Gastrocnemius medialis (tissue), 4 donors: ENCODE measurements at regions not wholly inside any gene's neighbourhood (a gene's known extent, or its start where the extent isn't known, plus 50 kb on each side); places are given as distances from the start of the nearest gene placed in this dataset.

Source experiments
- ATAC-seq, 2 donors: fragments of 150-250 bp; one replicate each; pipeline ENCODE4 v1.9.1; 2016
- DNase-seq, 2 donors: peaks; one replicate each; pipeline ENCODE4 v3.0.0-alpha.2; 2019
- H3K27ac ChIP-seq, 4 donors: fragments of 200-600 bp; sonication (generic); 1 replicate in 1 of 4; 2 replicates in 3 of 4; pipeline ENCODE4 v1.5.1; 2016 to 2018; ENCODE audit warnings: mild to moderate bottlenecking in 2 of 4, moderate library complexity in 1 of 4
- H3K27me3 ChIP-seq, 3 donors: fragments of 200-600 bp; sonication (generic) in 2 of 3; 1 replicate in 1 of 3; 2 replicates in 2 of 3; pipeline versions ENCODE4 v1.5.1 to v1.6.0; 2016 to 2019; ENCODE audit warnings: mild to moderate bottlenecking in 1 of 3, moderate library complexity in 1 of 3
- H3K36me3 ChIP-seq, 2 donors: fragments of 200-600 bp; sonication (generic) in 1 of 2; one replicate each; pipeline ENCODE4 v1.5.1; 2017 to 2018
- H3K4me1 ChIP-seq, 2 donors: fragments of 200-600 bp; sonication (generic) in 1 of 2; one replicate each; pipeline ENCODE4 v1.5.1; 2016 to 2017; ENCODE audit warnings: mild to moderate bottlenecking in 2 of 2
- H3K4me3 ChIP-seq, 4 donors: fragments of 200-600 bp; sonication (generic) in 3 of 4; 1 replicate in 1 of 4; 2 replicates in 3 of 4; pipeline ENCODE4 v1.5.1; 2016 to 2019; ENCODE audit warnings: mild to moderate bottlenecking in 2 of 4
- H3K9me3 ChIP-seq, 3 donors: fragments of 200-600 bp; sonication (generic) in 2 of 3; 1 replicate in 1 of 3; 2 replicates in 2 of 3; pipeline ENCODE4 v1.5.1; 2016 to 2019
- POLR2A ChIP-seq, 2 donors: fragments of 450-650 bp; IDR thresholded peaks; one replicate each; pipeline ENCODE4 v1.6.1; 2017; ENCODE audit warnings: antibody characterized with exemption in 2 of 2, mild to moderate bottlenecking in 2 of 2, moderate library complexity in 2 of 2
- in situ Hi-C, 4 donors: fragments of 200-750 bp; cut with MboI; loops; one replicate each; pipeline versions ENCODE4 v1.15.0 to v1.8.0; 2017; ENCODE audit warnings: low sequenced_read_pairs in 4 of 4
- intact Hi-C: fragments of 100-400 bp; cut with DNase I; formaldehyde crosslinking; loops from one replicate; pipeline ENCODE4 v1.15.1; 2023; ENCODE audit warnings: low total_unique reads
- TF ChIP-seq, protein P1 (sequence below), 5 experiments: fragments of 450-650 bp in 3 of 5; fragments of 200-600 bp in 2 of 5; sonication (generic) in 2 of 5; IDR thresholded peaks in 4 of 5; conservative IDR thresholded peaks in 1 of 5; 1 replicate in 4 of 5; 2 replicates in 1 of 5; pipeline ENCODE4 v1.5.1; 2016 to 2019; ENCODE audit warnings: antibody characterized with exemption in 5 of 5, mild to moderate bottlenecking in 3 of 5, moderate library complexity in 3 of 5

- no peak overlapping the region for H3K27ac ChIP-seq
- no peak overlapping the region for H3K4me3 ChIP-seq
- intact Hi-C loops = no loop called here
- ATAC-seq = no peak
- no peaks in the 10 kb centered on the region for H3K4me1 ChIP-seq
- TF ChIP-seq POLR2A (IDR thresholded peaks at IDR 0.05) = no peak
- TF ChIP-seq, protein P1, sequence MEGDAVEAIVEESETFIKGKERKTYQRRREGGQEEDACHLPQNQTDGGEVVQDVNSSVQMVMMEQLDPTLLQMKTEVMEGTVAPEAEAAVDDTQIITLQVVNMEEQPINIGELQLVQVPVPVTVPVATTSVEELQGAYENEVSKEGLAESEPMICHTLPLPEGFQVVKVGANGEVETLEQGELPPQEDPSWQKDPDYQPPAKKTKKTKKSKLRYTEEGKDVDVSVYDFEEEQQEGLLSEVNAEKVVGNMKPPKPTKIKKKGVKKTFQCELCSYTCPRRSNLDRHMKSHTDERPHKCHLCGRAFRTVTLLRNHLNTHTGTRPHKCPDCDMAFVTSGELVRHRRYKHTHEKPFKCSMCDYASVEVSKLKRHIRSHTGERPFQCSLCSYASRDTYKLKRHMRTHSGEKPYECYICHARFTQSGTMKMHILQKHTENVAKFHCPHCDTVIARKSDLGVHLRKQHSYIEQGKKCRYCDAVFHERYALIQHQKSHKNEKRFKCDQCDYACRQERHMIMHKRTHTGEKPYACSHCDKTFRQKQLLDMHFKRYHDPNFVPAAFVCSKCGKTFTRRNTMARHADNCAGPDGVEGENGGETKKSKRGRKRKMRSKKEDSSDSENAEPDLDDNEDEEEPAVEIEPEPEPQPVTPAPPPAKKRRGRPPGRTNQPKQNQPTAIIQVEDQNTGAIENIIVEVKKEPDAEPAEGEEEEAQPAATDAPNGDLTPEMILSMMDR (IDR thresholded peaks at IDR 0.05 in 4 of 5, conservative IDR thresholded peaks at IDR 0.05 in 1 of 5) = no peak
- H3K36me3 ChIP-seq = no peaks in the 10 kb centered on the region
- H3K27me3 ChIP-seq = no peaks in the 10 kb centered on the region
- in situ Hi-C loops = no loop called here
- H3K9me3 ChIP-seq = no peaks in the 10 kb centered on the region
- DNase-seq = no peak
Observed at GRCh38 chr9:120303519-120303918, 276.4 kb downstream of the CDK5RAP2 start.

- in situ Hi-C loops = no loop called here
- peaks cover 10 to 12% of the 10 kb centered on the region in 2 donors for H3K4me1 ChIP-seq
- H3K27me3 ChIP-seq = no peaks in the 10 kb centered on the region
- TF ChIP-seq, protein P1 (IDR thresholded peaks at IDR 0.05 in 4 of 5, conservative IDR thresholded peaks at IDR 0.05 in 1 of 5) = no peak
- TF ChIP-seq POLR2A (IDR thresholded peaks at IDR 0.05) = no peak
- no peak for DNase-seq
- no peaks in the 10 kb centered on the region for H3K9me3 ChIP-seq
- H3K27ac ChIP-seq = no peak overlapping the region
- no peak overlapping the region for H3K4me3 ChIP-seq
- ATAC-seq = no peak
- intact Hi-C loops = no loop called here
- H3K36me3 ChIP-seq = no peaks in the 10 kb centered on the region
Observed at GRCh38 chr9:120299785-120300184, 280.2 kb downstream of the CDK5RAP2 start.

- DNase-seq (no peak), ATAC-seq (no peak)
- in situ Hi-C loops = no loop called here
- no peak overlapping the region for H3K27ac ChIP-seq
- TF ChIP-seq, protein P1 (IDR thresholded peaks at IDR 0.05 in 4 of 5, conservative IDR thresholded peaks at IDR 0.05 in 1 of 5) = no peak
- no peak for TF ChIP-seq POLR2A (IDR thresholded peaks at IDR 0.05)
- no peaks in the 10 kb centered on the region for H3K36me3 ChIP-seq
- no peaks in the 10 kb centered on the region for H3K9me3 ChIP-seq
- no peaks in the 10 kb centered on the region for H3K27me3 ChIP-seq
- no peak overlapping the region for H3K4me3 ChIP-seq
- H3K4me1 ChIP-seq = peaks cover 10 to 12% of the 10 kb centered on the region in 2 donors
- intact Hi-C loops = no loop called here
Observed at GRCh38 chr9:120294003-120294402, 286.0 kb downstream of the CDK5RAP2 start.

- no peaks in the 10 kb centered on the region for H3K36me3 ChIP-seq
- in situ Hi-C loops (no loop called here), intact Hi-C loops (no loop called here)
- H3K27me3 ChIP-seq = no peaks in the 10 kb centered on the region
- no peak for TF ChIP-seq POLR2A (IDR thresholded peaks at IDR 0.05)
- TF ChIP-seq, protein P1 (IDR thresholded peaks at IDR 0.05 in 4 of 5, conservative IDR thresholded peaks at IDR 0.05 in 1 of 5) = no peak
- H3K9me3 ChIP-seq = no peaks in the 10 kb centered on the region
- H3K27ac ChIP-seq = no peak overlapping the region
- no peak for ATAC-seq
- H3K4me1 ChIP-seq = peaks cover 10 to 12% of the 10 kb centered on the region in 2 donors
- H3K4me3 ChIP-seq = no peak overlapping the region
- no peak for DNase-seq
Observed at GRCh38 chr9:120292606-120293005, 287.4 kb downstream of the CDK5RAP2 start.

GRCh38 chr9:120291050-120291449 lies 288.9 kb downstream of the CDK5RAP2 start:
- H3K27me3 ChIP-seq = no peaks in the 10 kb centered on the region
- no peaks in the 10 kb centered on the region for H3K36me3 ChIP-seq
- DNase-seq (no peak), ATAC-seq (no peak)
- no peak overlapping the region for H3K27ac ChIP-seq
- no peak overlapping the region for H3K4me3 ChIP-seq
- intact Hi-C loops (no loop called here), in situ Hi-C loops (no loop called here)
- H3K4me1 ChIP-seq = no peaks in the 10 kb centered on the region
- H3K9me3 ChIP-seq = no peaks in the 10 kb centered on the region
- TF ChIP-seq, protein P1 (IDR thresholded peaks at IDR 0.05 in 4 of 5, conservative IDR thresholded peaks at IDR 0.05 in 1 of 5) = no peak
- no peak for TF ChIP-seq POLR2A (IDR thresholded peaks at IDR 0.05)
